Ascending aorta (tissue), 2 donors: ENCODE measurements at regions not wholly inside any gene's neighbourhood (a gene's known extent, or its start where the extent isn't known, plus 50 kb on each side); places are given as distances from the start of the nearest gene placed in this dataset.

Experiments used
- DNase-seq, 2 donors: peaks; one replicate each; pipeline ENCODE4 v3.0.0-alpha.2; 2019; ENCODE audit warnings: low spot score in 2 of 2
- H3K27ac ChIP-seq, 2 donors: fragments of 200-600 bp; sonication (generic); one replicate each; pipeline ENCODE4 v1.5.1; 2016 to 2017; ENCODE audit warnings: mild to moderate bottlenecking in 1 of 2
- H3K27me3 ChIP-seq: fragments of 200-600 bp; sonication (generic); one replicate; pipeline ENCODE4 v1.5.1; 2017
- H3K36me3 ChIP-seq, 2 donors: fragments of 200-600 bp; sonication (generic); one replicate each; pipeline ENCODE4 v1.5.1; 2016
- H3K4me1 ChIP-seq, 2 donors: fragments of 200-600 bp; sonication (generic); one replicate each; pipeline ENCODE4 v1.5.1; 2016 to 2017; ENCODE audit warnings: mild to moderate bottlenecking in 1 of 2
- H3K4me3 ChIP-seq, 2 donors: fragments of 200-600 bp; sonication (generic); one replicate each; pipeline ENCODE4 v1.5.1; 2016 to 2017; ENCODE audit warnings: mild to moderate bottlenecking in 1 of 2
- H3K9me3 ChIP-seq, 2 donors: fragments of 200-600 bp; sonication (generic); one replicate each; pipeline ENCODE4 v1.5.1; 2016
- intact Hi-C: fragments of 100-400 bp; cut with DNase I; formaldehyde crosslinking; loops from one replicate; pipeline ENCODE4 v1.15.1; 2023
- TF ChIP-seq, protein P1 (sequence below), 3 experiments: fragments of 200-600 bp in 2 of 3; fragments of 450-650 bp in 1 of 3; sonication (generic) in 2 of 3; IDR thresholded peaks; one replicate each; pipeline ENCODE4 v1.5.1; 2016 to 2019; ENCODE audit warnings: antibody characterized with exemption in 3 of 3, mild to moderate bottlenecking in 1 of 3, moderate library complexity in 1 of 3

DNA sequence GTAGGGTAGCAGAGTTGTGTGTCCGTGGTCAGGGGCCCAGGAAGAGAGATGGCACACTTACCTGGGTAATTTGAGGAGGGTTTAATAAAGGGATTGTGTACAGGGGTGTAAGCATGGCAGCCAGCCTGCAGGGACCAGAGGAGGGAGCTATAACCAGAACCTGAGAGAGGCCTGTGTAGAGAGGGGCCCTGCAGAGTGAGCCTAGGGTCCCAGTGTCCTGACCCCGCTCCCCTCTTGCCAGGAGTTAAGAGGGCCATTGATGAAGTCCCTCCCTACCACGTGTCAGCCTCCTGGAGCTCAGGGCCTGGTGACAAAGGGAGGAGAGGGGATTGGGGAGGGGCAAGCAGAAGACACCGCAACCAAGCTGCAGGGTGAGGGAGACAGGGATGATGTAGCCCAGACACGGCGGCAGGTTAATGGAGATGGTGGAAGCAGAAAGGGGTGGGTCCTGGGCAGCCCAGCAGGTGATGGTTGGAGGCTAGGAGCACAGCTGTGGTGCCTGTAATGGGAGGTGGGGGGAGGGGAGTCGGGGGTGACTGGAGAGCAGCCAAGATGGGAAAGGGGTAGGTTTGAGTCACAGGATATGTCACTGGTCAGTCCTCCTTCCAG is 165.4 kb upstream of the TOPAZ1 start:
- Histone ChIP-seq H3K36me3 (no peaks in the 10 kb centered on the region), H3K4me3 (no peak overlapping the region), H3K27ac (no peak overlapping the region), H3K4me1 (no peaks in the 10 kb centered on the region), H3K9me3 (no peaks in the 10 kb centered on the region), H3K27me3 (no peaks in the 10 kb centered on the region)
- intact Hi-C loops: no loop called here
- TF ChIP-seq, protein P1, sequence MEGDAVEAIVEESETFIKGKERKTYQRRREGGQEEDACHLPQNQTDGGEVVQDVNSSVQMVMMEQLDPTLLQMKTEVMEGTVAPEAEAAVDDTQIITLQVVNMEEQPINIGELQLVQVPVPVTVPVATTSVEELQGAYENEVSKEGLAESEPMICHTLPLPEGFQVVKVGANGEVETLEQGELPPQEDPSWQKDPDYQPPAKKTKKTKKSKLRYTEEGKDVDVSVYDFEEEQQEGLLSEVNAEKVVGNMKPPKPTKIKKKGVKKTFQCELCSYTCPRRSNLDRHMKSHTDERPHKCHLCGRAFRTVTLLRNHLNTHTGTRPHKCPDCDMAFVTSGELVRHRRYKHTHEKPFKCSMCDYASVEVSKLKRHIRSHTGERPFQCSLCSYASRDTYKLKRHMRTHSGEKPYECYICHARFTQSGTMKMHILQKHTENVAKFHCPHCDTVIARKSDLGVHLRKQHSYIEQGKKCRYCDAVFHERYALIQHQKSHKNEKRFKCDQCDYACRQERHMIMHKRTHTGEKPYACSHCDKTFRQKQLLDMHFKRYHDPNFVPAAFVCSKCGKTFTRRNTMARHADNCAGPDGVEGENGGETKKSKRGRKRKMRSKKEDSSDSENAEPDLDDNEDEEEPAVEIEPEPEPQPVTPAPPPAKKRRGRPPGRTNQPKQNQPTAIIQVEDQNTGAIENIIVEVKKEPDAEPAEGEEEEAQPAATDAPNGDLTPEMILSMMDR (IDR thresholded peaks at IDR 0.05): no peak
- no peak for DNase-seq

DNA sequence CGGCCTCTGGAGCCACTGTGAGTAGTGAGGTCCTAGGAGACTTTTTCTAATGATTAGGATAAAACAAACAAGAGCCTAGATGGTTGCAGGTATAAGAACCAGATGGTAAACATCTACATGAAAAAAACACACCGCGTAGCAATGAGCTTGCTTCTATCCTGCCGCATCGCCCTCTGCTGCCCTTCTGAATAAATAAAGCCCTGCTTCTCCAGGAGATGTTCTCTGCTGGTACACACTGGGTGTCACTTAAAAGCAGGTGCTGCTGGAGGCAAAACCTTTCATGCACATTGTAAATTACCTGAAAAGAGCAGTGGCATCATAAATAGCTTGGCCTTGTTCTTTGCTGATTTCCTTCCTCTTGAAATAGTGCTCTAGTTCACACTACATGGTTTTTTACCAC is 164.4 kb upstream of the TOPAZ1 start:
- H3K9me3 ChIP-seq: no peaks in the 10 kb centered on the region
- TF ChIP-seq, protein P1 (IDR thresholded peaks at IDR 0.05): no peak
- H3K27ac ChIP-seq: no peak overlapping the region
- H3K36me3 ChIP-seq: no peaks in the 10 kb centered on the region
- H3K4me3 ChIP-seq: no peak overlapping the region
- no peaks in the 10 kb centered on the region for H3K27me3 ChIP-seq
- intact Hi-C loops: no loop called here
- no peaks in the 10 kb centered on the region for H3K4me1 ChIP-seq
- no peak for DNase-seq

DNA sequence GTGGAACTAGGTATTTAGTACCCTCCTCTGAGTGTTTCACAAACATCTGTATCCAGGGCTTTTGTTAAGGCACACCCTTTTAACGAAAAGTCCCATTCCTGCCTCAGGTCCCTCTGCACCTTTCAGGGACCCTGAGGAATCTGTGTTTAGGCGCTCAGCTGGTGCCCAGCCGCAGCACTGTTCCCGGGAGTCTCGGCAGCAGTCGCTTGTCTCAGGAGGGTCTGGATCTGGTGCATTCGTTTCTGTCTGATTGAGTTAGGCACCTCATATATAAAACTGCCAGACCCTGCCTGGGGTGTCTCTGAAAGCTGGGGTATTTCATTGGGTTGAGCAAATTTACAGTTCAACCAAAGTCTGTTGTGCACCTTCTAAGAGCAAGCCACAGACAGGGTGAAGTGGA is 162.8 kb upstream of the TOPAZ1 start:
- Histone ChIP-seq H3K9me3 (no peaks in the 10 kb centered on the region), H3K4me3 (no peak overlapping the region), H3K4me1 (no peaks in the 10 kb centered on the region), H3K36me3 (no peaks in the 10 kb centered on the region), H3K27me3 (no peaks in the 10 kb centered on the region), H3K27ac (no peak overlapping the region)
- intact Hi-C loops: no loop called here
- TF ChIP-seq, protein P1 (IDR thresholded peaks at IDR 0.05): no peak
- DNase-seq: no peak

DNA sequence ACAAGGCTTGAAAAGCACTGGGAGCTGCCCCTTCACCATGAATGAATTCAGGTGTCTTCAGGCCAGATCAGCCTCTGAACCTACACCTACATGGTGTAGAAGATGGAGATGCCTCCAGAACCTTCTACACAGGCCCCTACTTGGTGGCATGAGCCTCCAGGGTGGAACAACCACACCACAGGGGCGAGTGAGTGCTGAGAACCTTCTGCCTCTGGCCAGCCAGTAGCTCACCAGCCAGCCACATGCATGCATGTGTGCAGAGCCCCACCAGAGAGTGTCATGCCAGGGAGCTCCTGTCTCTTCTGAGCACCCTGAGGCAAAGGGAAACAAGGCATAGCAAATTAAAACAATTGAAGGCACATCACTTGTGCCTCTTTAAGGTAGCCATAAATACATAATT is 161.8 kb upstream of the TOPAZ1 start:
- Histone ChIP-seq H3K9me3 (no peaks in the 10 kb centered on the region), H3K36me3 (no peaks in the 10 kb centered on the region), H3K4me1 (no peaks in the 10 kb centered on the region), H3K27me3 (no peaks in the 10 kb centered on the region), H3K27ac (no peak overlapping the region), H3K4me3 (no peak overlapping the region)
- DNase-seq: no peak
- intact Hi-C loops: no loop called here
- TF ChIP-seq, protein P1 (IDR thresholded peaks at IDR 0.05): no peak

DNA sequence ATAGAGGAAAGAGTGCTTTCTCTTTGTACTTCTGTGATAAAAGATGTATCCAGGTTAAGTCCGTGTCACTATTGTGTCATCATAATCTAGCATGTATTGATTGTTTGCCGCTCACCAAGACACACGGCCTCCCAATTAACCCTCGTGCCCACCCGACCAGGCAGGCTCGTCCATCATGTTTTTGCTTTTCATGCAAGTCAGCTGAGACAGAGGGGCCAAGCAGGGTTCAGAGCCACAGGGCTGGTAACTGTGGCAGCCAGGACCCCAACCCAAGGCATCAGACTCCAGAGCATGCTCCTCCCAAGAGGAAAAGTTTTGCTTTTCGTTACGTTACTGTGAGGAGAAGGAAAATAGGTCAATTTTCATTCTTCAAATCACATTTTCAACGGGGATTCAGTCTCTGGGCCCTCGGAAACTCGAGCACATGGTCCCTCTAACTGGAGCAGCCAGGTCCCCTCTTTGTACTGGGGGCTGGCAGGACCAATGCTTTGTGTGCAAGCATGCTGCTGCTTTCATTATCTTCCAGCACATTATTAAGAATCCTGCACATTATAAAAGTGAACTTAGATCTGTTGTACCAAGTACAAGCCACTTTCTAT is 161.1 kb upstream of the TOPAZ1 start:
- Histone ChIP-seq H3K4me1 (no peaks in the 10 kb centered on the region), H3K36me3 (no peaks in the 10 kb centered on the region), H3K27ac (no peak overlapping the region), H3K4me3 (no peak overlapping the region), H3K9me3 (no peaks in the 10 kb centered on the region), H3K27me3 (no peaks in the 10 kb centered on the region)
- TF ChIP-seq, protein P1 (IDR thresholded peaks at IDR 0.05): no peak
- intact Hi-C loops: no loop called here
- no peak for DNase-seq
